AG20443 (cell line): ENCODE measurements at regions not wholly inside any gene's neighbourhood (a gene's known extent, or its start where the extent isn't known, plus 50 kb on each side); places are given as distances from the start of the nearest gene placed in this dataset.

Experiments
- DNase-seq: peaks from one replicate; pipeline ENCODE4 v3.0.0; 2012; ENCODE audit warnings: low spot score, mixed read lengths

DNA sequence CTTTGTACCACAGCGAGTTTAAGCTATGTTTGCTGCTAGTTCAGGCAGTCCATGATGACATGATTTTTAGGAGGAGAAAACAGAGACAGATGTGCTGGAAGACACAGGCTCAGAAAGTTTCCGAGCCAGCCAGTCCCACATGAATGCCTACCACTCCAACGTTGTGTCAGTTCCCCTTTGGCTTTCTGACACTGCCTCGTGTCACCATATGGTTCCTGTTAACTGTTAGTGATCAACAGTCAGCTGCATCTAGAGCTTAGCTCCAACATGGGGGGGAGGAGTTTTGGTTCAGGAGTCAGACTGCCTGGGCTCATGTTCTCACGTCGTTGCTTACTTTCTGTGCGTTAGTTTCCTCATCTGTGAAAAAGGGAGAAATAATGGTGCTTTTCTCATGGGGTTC, 343.7 kb downstream of the MID1IP1 start:
- peak; percentile 17 for DNase-seq

GRCh38 chrX:39145859-39146258, 344.6 kb downstream of the MID1IP1 start:
- DNase-seq = no peak

GRCh38 chrX:39149761-39150160, 348.5 kb downstream of the MID1IP1 start:
- peak; percentile 58 for DNase-seq

GRCh38 chrX:39150220-39150619, 349.0 kb downstream of the MID1IP1 start:
- no peak for DNase-seq

- no peak for DNase-seq
Observed at GRCh38 chrX:39150621-39151020, 349.4 kb downstream of the MID1IP1 start.

DNA sequence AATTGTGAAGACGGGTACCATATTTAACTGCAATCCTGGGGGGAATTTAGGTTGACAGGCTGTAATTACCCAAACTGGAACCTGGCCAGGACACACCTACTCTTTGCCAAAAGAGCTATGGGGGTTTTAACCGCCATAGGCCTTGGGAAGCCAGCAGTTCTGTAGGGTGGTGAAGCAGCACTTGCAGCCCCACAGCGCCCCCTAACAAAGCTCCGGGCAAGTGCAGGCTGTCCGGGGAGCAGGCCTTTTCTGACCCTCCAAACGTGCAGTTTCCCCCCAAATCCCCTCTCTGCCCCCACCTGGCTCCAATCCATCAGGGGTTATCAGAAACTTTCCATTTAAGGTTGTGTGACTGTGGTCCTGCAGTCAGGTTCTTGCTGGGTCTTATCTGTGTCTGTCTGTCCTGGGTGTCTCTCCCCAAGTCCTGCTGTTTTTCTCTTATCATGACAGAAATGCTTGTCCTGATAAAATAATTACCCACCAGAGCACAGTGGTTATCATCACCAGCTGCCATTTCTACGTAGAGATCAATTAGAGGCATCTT, 350.9 kb downstream of the MID1IP1 start:
- peak; percentile 27 for DNase-seq

DNA sequence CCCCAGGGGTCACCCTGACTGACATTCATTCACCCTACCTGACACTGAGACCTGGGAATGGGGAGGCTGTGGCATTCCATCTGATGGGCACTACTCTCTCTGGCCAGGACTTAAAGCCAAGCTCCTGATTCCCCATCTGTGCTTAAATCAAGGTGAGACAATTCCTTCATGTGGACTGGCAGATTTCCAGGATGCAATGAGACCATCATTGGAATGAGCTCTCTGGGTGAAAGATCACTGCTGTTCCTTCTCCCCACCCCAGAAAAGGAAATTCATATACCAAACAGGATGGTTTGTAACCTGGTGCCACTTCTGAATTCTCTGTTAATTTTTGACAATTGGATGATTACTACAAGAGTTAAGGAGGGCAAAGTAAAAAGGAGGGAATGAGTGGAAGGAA, 354.8 kb downstream of the MID1IP1 start:
- no peak for DNase-seq

GRCh38 chrX:39157006-39157405, 355.7 kb downstream of the MID1IP1 start:
- no peak for DNase-seq

DNA sequence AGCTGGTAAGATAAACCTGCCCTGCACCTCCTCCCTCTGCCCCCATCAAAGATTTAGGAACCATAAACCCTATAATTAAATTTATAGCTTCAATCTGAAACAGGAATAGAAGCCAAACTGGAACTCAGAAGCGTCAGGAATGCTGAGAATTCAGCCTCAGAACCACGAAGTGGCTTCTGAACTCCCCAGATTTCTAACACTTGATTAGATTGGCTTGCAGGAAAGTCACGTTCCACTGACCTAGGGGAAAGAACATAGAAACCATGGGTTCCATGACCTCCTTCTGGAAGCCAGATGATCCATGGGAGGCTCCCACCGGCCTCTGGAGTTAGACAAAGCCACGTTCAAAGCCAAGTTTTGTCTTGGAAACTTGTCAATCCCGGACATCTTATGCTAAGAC, 356.5 kb downstream of the MID1IP1 start:
- DNase-seq = peak; percentile 15

DNA sequence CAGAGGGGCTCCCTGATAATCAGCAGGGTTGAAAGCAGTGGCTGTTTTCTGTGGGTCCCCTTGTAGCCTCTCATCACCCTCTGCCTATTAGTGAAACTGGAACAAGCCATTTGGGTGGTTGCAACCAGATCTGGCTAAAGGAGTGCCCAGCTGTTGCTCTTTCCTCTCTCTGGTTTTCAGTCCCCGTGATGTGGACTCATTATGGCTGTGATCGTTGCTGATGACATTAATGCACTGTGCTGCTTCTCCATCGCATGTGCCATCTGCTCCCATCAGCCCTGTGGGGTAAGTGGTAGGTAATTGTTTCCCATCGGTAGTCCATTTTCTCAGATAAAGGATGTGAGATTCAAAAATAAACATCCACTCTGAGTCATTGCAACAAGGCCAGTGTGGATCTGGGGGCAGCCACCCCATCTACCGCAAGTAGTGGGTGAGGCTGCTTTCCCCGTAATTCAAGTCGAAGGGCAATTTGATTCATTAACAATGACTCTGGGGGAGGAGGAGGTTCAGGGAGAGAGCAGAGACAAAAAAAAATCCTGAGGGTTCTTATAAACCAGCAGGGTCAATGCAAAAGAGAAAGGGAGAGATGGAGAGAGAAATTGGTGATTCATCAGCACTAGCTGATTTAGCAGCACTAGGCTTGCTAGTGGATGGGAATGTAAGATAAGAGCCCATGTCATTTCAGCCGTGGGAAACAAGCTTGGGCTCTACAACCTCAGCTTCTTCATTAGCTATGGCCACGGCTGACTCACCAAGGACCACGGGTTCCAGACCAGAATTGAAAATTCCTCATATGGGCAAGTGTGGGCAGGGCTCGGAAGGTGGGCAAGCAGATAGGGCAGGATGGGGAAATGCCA, 357.8 kb downstream of the MID1IP1 start:
- DNase-seq = peak; percentile 14

GRCh38 chrX:39159921-39160507, 358.8 kb downstream of the MID1IP1 start:
- no peak for DNase-seq

- no peak for DNase-seq
Observed at GRCh38 chrX:39161611-39162255, 360.5 kb downstream of the MID1IP1 start.

DNA sequence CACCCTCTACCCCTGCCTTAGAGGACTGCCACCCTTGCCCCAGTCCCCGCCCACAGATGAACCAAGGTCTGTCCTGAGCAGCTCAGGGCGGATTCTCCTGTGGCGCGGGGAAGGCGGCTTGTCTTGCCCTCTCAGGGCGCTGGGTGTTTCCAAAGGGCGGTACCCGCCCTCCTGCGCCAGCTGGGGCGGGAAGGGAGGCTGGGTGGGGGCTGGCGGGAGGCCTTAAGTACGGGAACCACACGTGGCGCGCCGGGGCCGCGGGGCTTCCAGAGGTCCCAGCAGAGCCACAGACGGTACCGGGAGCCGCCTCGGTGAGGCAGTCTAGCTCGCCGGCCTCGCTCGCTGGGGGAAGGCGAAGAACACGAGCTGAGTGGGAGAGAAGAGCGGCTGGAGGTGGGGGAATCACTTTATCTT, 361.1 kb downstream of the MID1IP1 start:
- peak; percentile 20 for DNase-seq

GRCh38 chrX:39163581-39164126, 362.4 kb downstream of the MID1IP1 start:
- no peak for DNase-seq

DNA sequence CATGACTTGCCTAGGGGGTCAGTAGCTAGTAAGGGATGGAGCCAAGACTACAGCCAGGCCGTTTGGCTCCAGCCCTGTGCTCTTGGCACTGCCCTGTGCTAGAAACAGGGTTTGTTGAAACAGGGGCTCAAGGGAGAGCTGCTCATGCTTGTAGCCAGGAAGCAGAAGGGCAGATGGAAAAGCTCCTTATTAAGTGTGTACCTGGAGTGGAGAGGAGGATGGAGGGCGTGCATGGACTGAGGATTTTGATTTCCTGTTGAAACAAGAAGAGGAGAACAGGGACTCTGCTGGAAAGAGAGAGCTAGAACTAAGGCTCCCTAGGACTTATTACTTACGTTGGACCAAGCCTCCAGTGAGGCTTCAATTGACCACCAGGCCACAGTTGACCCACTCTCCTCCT, 363.0 kb downstream of the MID1IP1 start:
- DNase-seq = no peak

DNA sequence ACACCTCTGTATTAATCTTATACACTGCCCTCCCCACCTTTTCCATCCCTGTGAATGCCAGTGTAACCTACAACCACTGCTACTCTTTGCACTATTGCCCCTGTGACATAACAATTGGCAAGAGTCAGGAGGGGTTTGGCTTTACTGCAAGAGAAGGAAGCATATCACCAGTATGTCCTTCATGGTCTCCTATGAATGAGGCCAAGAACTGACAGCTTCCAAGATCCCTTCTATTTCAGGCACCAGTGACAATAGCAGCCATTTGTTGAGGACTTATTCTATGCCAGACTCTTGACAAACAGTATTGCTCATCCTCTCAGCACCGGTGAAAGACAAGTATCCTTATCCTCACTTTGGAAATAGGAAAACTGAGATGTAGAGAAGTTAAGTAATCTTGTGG, 363.9 kb downstream of the MID1IP1 start:
- no peak for DNase-seq

DNA sequence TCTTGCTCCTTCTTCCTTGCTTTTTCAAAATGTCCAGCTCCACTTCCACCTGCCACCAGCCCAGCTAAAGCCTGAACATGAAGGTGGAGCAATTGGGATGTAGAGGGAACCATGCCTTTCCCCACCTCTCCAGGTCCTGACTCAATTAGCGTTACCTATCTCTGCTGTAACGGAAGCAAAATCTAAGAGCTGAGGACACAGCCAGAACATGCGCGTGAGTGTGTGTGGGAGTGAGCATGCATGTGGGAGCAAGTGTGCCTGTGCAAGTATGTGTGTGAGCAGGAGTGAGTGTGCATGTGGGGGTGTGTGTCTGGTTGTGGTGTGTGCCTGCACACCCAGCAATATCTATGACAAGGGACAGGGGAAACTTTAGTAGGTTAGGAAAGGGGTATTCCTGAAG, 364.5 kb downstream of the MID1IP1 start:
- no peak for DNase-seq

- DNase-seq = no peak
Observed at GRCh38 chrX:39167791-39168190, 366.5 kb downstream of the MID1IP1 start.

DNA sequence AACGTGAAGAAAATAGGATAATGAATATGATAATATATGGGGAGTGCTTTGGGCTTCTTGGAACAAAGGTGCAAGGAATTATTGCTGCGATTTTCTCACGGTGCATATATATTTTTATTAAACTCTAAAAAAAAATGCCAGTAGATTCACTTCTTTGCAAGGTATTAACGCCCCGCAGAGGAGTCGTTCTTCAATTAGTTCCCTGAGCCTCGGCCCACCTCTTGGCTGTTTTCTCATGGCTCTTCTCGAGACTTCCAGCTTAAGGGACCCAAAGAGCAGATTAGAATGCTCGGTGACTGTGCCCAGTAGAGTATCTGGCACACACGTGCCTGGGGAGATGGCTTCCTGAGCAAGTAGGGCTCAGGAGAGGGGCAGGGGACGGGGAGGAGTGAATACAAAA, 367.4 kb downstream of the MID1IP1 start:
- DNase-seq = no peak

DNA sequence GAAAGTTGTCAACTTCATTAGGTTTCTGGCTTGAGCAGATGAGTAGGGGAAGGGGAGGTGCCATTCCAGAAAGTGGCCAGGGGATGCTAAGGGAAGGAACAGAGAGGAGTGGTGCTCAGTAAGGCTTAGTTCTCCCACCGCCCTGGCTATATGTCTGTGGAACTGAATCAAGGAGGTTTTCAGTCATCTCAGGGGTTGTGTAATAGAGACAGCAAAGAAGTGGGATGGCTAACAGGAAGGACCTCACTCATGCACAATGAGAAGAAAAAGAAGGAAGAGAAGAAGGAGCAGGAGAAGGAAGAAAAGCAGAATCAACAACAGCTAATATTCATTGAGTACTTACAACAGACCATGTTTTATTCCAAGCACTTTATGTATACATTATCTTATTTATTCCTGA, 368.7 kb downstream of the MID1IP1 start:
- DNase-seq = no peak

DNA sequence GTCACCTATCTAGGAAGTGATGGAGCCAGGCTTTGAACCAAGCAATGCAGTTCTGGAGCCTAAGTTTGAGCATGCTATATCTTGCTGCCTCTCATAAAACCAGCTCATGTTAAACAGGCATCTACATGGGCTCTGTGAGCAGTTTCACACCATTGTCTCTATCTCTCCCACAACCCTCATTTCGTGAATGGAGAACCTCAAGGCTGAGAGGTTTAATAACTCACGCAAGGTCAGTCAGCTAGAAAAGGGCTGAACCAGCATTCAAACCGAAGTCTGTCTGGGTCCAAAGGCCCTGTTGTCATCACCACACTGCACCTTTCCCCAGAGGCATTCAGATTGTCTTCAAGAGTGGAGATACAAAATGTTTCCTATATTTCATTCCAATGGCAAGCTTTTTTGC, 369.2 kb downstream of the MID1IP1 start:
- DNase-seq = no peak

- DNase-seq = no peak
Observed at GRCh38 chrX:39171686-39172085, 370.4 kb downstream of the MID1IP1 start.
